ENCODE measurements at regions not wholly inside any gene's neighbourhood (a gene's known extent, or its start where the extent isn't known, plus 50 kb on each side); places are given as distances from the start of the nearest gene placed in this dataset.

GRCh38 chr1:73953586-73953985 lies 244.4 kb downstream of the LRRIQ3 start:
- Histone ChIP-seq H3K4me3 (no peak overlapping the region), H3K27me3 (no peaks in the 10 kb centered on the region), H3K4me1 (no peaks in the 10 kb centered on the region), H3K36me3 (replicated peaks in 1 of 2; ENCODE audit: insufficient read depth in 1 of 2, low read depth in 2 of 2) (no peaks in the 10 kb centered on the region), H3K9me3 (no peaks in the 10 kb centered on the region), H3K27ac (no peak overlapping the region)
- TF ChIP-seq CTCF (IDR thresholded peaks at IDR 0.05): no peak
- TF ChIP-seq POLR2A (IDR thresholded peaks at IDR 0.05): no peak
- DNase-seq (no peak), ATAC-seq (no peak)
- intact Hi-C loops (cut with DNase I): no loop called here
- 57 to 67% methylated on average over 4 of the region's 4 CpGs for WGBS, 2 donors

DNA sequence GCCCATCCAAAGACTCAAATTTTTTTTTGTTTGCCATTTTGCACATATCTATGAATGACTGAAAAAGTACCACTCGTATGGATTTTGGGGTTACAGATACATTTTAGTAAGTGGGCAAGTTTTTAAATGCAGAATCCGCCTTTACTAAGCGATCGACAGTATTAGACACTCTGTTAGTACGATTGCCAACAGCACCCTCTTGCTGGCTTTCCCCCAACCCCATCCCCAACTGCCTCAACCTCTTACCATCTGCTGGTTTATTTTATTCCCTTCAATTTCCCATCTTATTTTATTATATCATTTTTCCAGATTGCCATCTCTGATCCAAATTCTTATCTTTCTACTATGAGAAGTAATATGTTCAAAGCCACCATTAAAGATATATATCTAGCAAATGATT lies 244.8 kb downstream of the LRRIQ3 start:
- intact Hi-C loops (cut with DNase I): no loop called here
- H3K27ac ChIP-seq: no peak overlapping the region

DNA sequence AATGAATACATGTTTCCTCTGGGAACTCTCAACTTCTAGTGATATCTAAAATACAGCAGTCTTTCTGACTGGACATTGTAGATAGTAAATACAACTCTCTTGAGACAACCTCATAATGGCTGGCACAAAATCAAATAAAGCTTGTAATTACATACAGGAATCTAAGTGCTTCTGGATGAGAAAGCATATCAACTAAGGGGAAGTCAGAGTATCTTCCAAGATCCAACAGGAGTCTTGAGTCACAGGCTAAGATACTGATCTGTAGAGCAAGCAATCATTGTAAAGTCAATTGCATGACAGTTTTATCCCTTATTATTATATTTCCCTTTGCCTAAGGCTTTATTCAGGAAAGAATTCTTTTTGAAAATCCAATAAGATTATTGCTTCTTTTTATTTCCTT lies 249.9 kb downstream of the LRRIQ3 start:
- intact Hi-C loops (cut with DNase I): no loop called here
- TF ChIP-seq POLR2A (IDR thresholded peaks at IDR 0.05): no peak
- no peak for TF ChIP-seq CTCF (IDR thresholded peaks at IDR 0.05)
- no peak for DNase-seq

More for the DNA sequence above, 244.8 kb downstream of the LRRIQ3 start:
- H3K4me3 ChIP-seq: no peak overlapping the region
- TF ChIP-seq CTCF (IDR thresholded peaks at IDR 0.05) (no peak), POLR2A (IDR thresholded peaks at IDR 0.05) (no peak)
- WGBS, 2 donors: 66 to 72% methylated on average over 5 of the region's 5 CpGs
- ATAC-seq: no peak
- H3K27me3 ChIP-seq: no peaks in the 10 kb centered on the region
- DNase-seq: no peak
- no peaks in the 10 kb centered on the region for H3K36me3 ChIP-seq (replicated peaks in 1 of 2; ENCODE audit: insufficient read depth in 1 of 2, low read depth in 2 of 2)
- H3K4me1 ChIP-seq: no peaks in the 10 kb centered on the region
- H3K9me3 ChIP-seq: no peaks in the 10 kb centered on the region

GRCh38 chr1:73947009-73947408 lies 251.0 kb downstream of the LRRIQ3 start:
- DNase-seq (peak in 3 of 4 donors; percentile 9 to 17 (median 17)), ATAC-seq (peak; percentile 59)
- Histone ChIP-seq H3K36me3 (replicated peaks in 1 of 2; ENCODE audit: insufficient read depth in 1 of 2, low read depth in 2 of 2) (no peaks in the 10 kb centered on the region), H3K27ac (no peak overlapping the region), H3K9me3 (no peaks in the 10 kb centered on the region), H3K4me1 (no peaks in the 10 kb centered on the region), H3K4me3 (no peak overlapping the region), H3K27me3 (no peaks in the 10 kb centered on the region)
- TF ChIP-seq POLR2A (IDR thresholded peaks at IDR 0.05) (no peak), CTCF (IDR thresholded peaks at IDR 0.05) (no peak)
- intact Hi-C loops (cut with DNase I): no loop called here
- 34 to 37% methylated on average over 3 of the region's 3 CpGs for WGBS, 2 donors

More for the DNA sequence above, 249.9 kb downstream of the LRRIQ3 start:
- Histone ChIP-seq H3K9me3 (no peaks in the 10 kb centered on the region), H3K4me3 (no peak overlapping the region), H3K27me3 (no peaks in the 10 kb centered on the region), H3K4me1 (no peaks in the 10 kb centered on the region), H3K36me3 (replicated peaks in 1 of 2; ENCODE audit: insufficient read depth in 1 of 2, low read depth in 2 of 2) (no peaks in the 10 kb centered on the region), H3K27ac (no peak overlapping the region)
- no peak for ATAC-seq

GRCh38 chr1:73943270-73943669 lies 254.7 kb downstream of the LRRIQ3 start:
- H3K27me3 ChIP-seq: no peaks in the 10 kb centered on the region
- H3K4me3 ChIP-seq: no peak overlapping the region
- no peaks in the 10 kb centered on the region for H3K9me3 ChIP-seq
- H3K36me3 ChIP-seq (replicated peaks in 1 of 2; ENCODE audit: insufficient read depth in 1 of 2, low read depth in 2 of 2): no peaks in the 10 kb centered on the region
- ATAC-seq: no peak
- intact Hi-C loops (cut with DNase I): no loop called here
- DNase-seq: no peak
- no peaks in the 10 kb centered on the region for H3K4me1 ChIP-seq
- TF ChIP-seq CTCF (IDR thresholded peaks at IDR 0.05) (no peak), POLR2A (IDR thresholded peaks at IDR 0.05) (no peak)
- 4 to 8% methylated on average over 1 of the region's 1 CpG for WGBS, 2 donors
- no peak overlapping the region for H3K27ac ChIP-seq

Data from body of pancreas (tissue), 4 donors.